K562 (cell line): ENCODE measurements at regions not wholly inside any gene's neighbourhood (a gene's known extent, or its start where the extent isn't known, plus 50 kb on each side); places are given as distances from the start of the nearest gene placed in this dataset.
A peak's percentile ranks its signal among the peaks of the same experiment; 100 is the strongest.

Experiments used
- ATAC-seq: fragments of 200-7000 bp; cut with Tn5 transposase; 3 replicates; pipeline ENCODE4 v1.9.1; 2020; ENCODE audit warnings: moderate library complexity
- BruUV-seq: library from RNA; stranded (reverse); fragments of 400-500 nt; replicated peaks from 2 replicates; lab custom pipeline; 2021; lab: Mats Ljungman, UMichigan
- CTCF ChIA-PET: fragments of 300-600 bp; formaldehyde crosslinking; extraction: SDS; loops from one replicate; lab custom pipeline; 2021; ENCODE audit warnings: low intra/inter-chr PET ratio; lab: Yijun Ruan, JAX
- POLR2A ChIA-PET: fragments of 300-600, 350-650 bp; sonication (Branson Sonifier 250); formaldehyde crosslinking; extraction: SDS; loops from one replicate; lab custom pipeline; 2021; ENCODE audit warnings: antibody characterized with exemption, inconsistent platforms; lab: Yijun Ruan, JAX
- DNase-seq, 4 experiments: peaks; one replicate each; pipeline versions ENCODE4 v3.0.0 to v3.0.0-alpha.2; 2011 to 2018; ENCODE audit warnings: low spot score in 3 of 4, mixed read lengths in 3 of 4; ENCODE audit errors: extremely low read depth in 1 of 4
- FAIRE-seq: peaks from 2 replicates; lab custom pipeline; 2011; peaks lifted over from hg19 to GRCh38; lab: Jason Lieb, UNC
- H2AFZ ChIP-seq: 2 replicates; pipeline ENCODE4 v1.6.0; 2011; ENCODE audit warnings: low read depth, low read length, control low read depth, inconsistent platforms
- H3K27ac ChIP-seq: fragments of 200-600 bp; 3 replicates; pipeline ENCODE4 v1.8.0; 2011; ENCODE audit warnings: low read depth, mild to moderate bottlenecking, control low read depth, inconsistent platforms, low read length, moderate library complexity, mixed read lengths; ENCODE audit errors: extremely low read depth
- H3K27me3 ChIP-seq, 2 experiments: fragments of 300-600 bp in 1 of 2; 2 replicates in 1 of 2; 3 replicates in 1 of 2; pipeline versions ENCODE4 v1.6.0 to v1.8.0; 2011; ENCODE audit warnings: inconsistent platforms in 2 of 2, low read length in 2 of 2, mild to moderate bottlenecking in 1 of 2, mixed read lengths in 1 of 2, moderate library complexity in 1 of 2; ENCODE audit not compliant: control insufficient read depth in 2 of 2, insufficient read depth in 2 of 2
- H3K36me3 ChIP-seq: fragments of 300-600 bp; 3 replicates; pipeline ENCODE4 v1.8.0; 2011; ENCODE audit warnings: mild to moderate bottlenecking, low read length, inconsistent platforms; ENCODE audit not compliant: control insufficient read depth, insufficient read depth
- H3K4me1 ChIP-seq, 2 experiments: fragments of 200-600 bp in 1 of 2; replicated peaks in 1 of 2; 2 replicates in 1 of 2; 3 replicates in 1 of 2; pipeline versions ENCODE4 v1.5.1 to v1.8.0; 2011; ENCODE audit warnings: inconsistent platforms in 2 of 2, low read length in 2 of 2, mild to moderate bottlenecking in 1 of 2, mixed read lengths in 1 of 2, moderate library complexity in 1 of 2; ENCODE audit not compliant: control insufficient read depth in 2 of 2, insufficient read depth in 2 of 2
- H3K4me2 ChIP-seq: 2 replicates; pipeline ENCODE4 v1.6.1; 2011; ENCODE audit warnings: low read length, control low read depth, inconsistent platforms, mixed read lengths; ENCODE audit not compliant: insufficient read depth
- H3K4me3 ChIP-seq: fragments of 200-600 bp; sonication (generic), shearing (Covaris generic); 2 replicates; pipeline ENCODE4 v1.5.1; 2016; ENCODE audit warnings: control low read depth, inconsistent platforms
- H3K79me2 ChIP-seq: fragments of 200-600 bp; 3 replicates; pipeline ENCODE4 v1.8.0; 2011; ENCODE audit warnings: low read length, inconsistent platforms; ENCODE audit not compliant: control insufficient read depth, insufficient read depth
- H3K9ac ChIP-seq, 2 experiments: 2 replicates each; pipeline versions ENCODE4 v1.6.0 to v1.6.1; 2011; ENCODE audit warnings: low read depth in 2 of 2, low read length in 2 of 2, control low read depth in 1 of 2, inconsistent platforms in 1 of 2, mild to moderate bottlenecking in 1 of 2, mixed read lengths in 1 of 2; ENCODE audit not compliant: insufficient read depth in 1 of 2
- H3K9me1 ChIP-seq: one replicate; pipeline ENCODE4 v1.6.0; 2011; ENCODE audit warnings: inconsistent platforms, mild to moderate bottlenecking, low read length, moderate library complexity; ENCODE audit not compliant: control insufficient read depth, insufficient read depth
- H3K9me3 ChIP-seq: replicated peaks from 2 replicates; pipeline ENCODE4 v1.5.1; 2011; ENCODE audit warnings: low read depth, low read length, inconsistent platforms; ENCODE audit not compliant: control insufficient read depth, insufficient read depth
- H4K20me1 ChIP-seq: replicated peaks from 2 replicates; pipeline ENCODE4 v1.6.1; 2011; ENCODE audit warnings: low read length, inconsistent platforms, mixed read lengths; ENCODE audit not compliant: control insufficient read depth, insufficient read depth
- NONO ChIP-seq, 2 experiments: fragments of 200-400 bp in 1 of 2; fragments of 450-650 bp in 1 of 2; formaldehyde crosslinking in 1 of 2; IDR thresholded peaks; 2 replicates each; pipeline ENCODE4 v1.6.1; 2017; ENCODE audit warnings: low read depth in 2 of 2, mild to moderate bottlenecking in 2 of 2, moderate library complexity in 2 of 2, low read length in 1 of 2
- RAD21 ChIP-seq, 2 experiments: fragments of 250-450 bp in 1 of 2; fragments of 450-650 bp in 1 of 2; sonication (Bioruptor Pico) in 1 of 2; formaldehyde crosslinking in 1 of 2; IDR thresholded peaks in 1 of 2; conservative IDR thresholded peaks in 1 of 2; 2 replicates each; pipeline versions ENCODE4 v1.4.0 to v1.8.0; 2020 to 2022; ENCODE audit warnings: mild to moderate bottlenecking in 2 of 2, moderate library complexity in 1 of 2
- WGBS: fragments of 100-300 bp; shearing (Covaris generic); methylation state at CpG from one replicate; pipeline ENCODE4 v1.1.6; 2016; ENCODE audit warnings: low coverage, mixed read lengths; ENCODE audit not compliant: insufficient coverage; ENCODE audit errors: missing lambda C conversion rate; 5-methylcytosine and 5-hydroxymethylcytosine counted together
- in situ Hi-C: fragments of 300-500 bp; cut with MboI; formaldehyde crosslinking; loops from 4 replicates; pipeline ENCODE4 v1.15.0; 2018; ENCODE audit warnings: inconsistent platforms, mixed read lengths
- intact Hi-C: fragments of 100-400 bp; cut with micrococcal nuclease; formaldehyde crosslinking; loops from 2 replicates; pipeline ENCODE4 v1.14.2; 2022
- TF ChIP-seq, protein P1 (sequence below): sonication (generic); formaldehyde crosslinking; IDR thresholded peaks from 2 replicates; pipeline ENCODE4 v1.8.1; 2023; ENCODE audit warnings: missing genetic modification reagents, mild to moderate bottlenecking, borderline replicate concordance

DNA sequence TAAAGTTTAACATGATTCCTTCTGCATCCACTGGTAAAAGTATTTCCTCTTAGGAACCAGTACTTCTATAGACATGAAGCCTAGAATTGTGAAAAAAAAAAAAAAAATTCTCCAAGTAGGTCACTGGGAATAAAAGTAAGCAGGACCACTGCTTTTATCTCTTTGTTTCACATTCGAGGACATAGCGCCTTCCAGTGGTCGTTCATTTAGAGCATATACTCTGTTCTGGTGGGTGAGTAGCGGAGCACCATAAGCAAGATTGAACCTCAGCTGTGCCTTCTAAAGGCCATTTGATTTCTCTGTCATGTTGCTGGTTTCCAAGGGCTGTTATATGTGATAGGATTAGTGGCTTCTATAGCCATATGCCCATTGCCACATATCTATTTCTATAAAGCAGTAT lies 393.1 kb downstream of the TMEM232 start:
- no peak overlapping the region for H3K4me2 ChIP-seq
- DNase-seq = peak in 1 of 4 experiments; percentile 1
- H3K9ac ChIP-seq = no peak overlapping the region
- in situ Hi-C loops (no loop called here), intact Hi-C loops (no loop called here)
- no peak for ATAC-seq
- no peaks in the 10 kb centered on the region for H3K9me1 ChIP-seq
- no peaks in the 10 kb centered on the region for H3K9me3 ChIP-seq
- H3K4me1 ChIP-seq = no peaks in the 10 kb centered on the region
- no peaks in the 10 kb centered on the region for H3K27me3 ChIP-seq
- no peak overlapping the region for H2AFZ ChIP-seq
- H3K4me3 ChIP-seq = no peak overlapping the region
- POLR2A ChIA-PET = interaction anchor here (0.7 kb wide), 1 partner anchor 17 kb away, joined by 3 read pairs; no protein-coding TSS in a partner anchor
- no peaks in the 10 kb centered on the region for H4K20me1 ChIP-seq
- FAIRE-seq = no peak
- no peak overlapping the region for H3K27ac ChIP-seq
- BruUV-seq = no TSS peak
- H3K79me2 ChIP-seq = no peaks in the 10 kb centered on the region
- 0% methylated on average over 4 of the region's 4 CpGs for WGBS
- CTCF ChIA-PET = interaction anchor here (0.7 kb wide), 1 partner anchor 1812 kb away, joined by 6 read pairs; no protein-coding TSS in a partner anchor
- no peaks in the 10 kb centered on the region for H3K36me3 ChIP-seq
- peak in 1 of 2 experiments; percentile 40; a peak in 1 of 4 replicates for TF ChIP-seq RAD21 (CRISPR knock-in tag; conservative IDR thresholded peaks at IDR 0.05 in 1 of 2, IDR thresholded peaks at IDR 0.05 in 1 of 2)
- TF ChIP-seq NONO (IDR thresholded peaks at IDR 0.05; ENCODE audit: low read depth in 2 of 2, low read length in 1 of 2) = no peak

DNA sequence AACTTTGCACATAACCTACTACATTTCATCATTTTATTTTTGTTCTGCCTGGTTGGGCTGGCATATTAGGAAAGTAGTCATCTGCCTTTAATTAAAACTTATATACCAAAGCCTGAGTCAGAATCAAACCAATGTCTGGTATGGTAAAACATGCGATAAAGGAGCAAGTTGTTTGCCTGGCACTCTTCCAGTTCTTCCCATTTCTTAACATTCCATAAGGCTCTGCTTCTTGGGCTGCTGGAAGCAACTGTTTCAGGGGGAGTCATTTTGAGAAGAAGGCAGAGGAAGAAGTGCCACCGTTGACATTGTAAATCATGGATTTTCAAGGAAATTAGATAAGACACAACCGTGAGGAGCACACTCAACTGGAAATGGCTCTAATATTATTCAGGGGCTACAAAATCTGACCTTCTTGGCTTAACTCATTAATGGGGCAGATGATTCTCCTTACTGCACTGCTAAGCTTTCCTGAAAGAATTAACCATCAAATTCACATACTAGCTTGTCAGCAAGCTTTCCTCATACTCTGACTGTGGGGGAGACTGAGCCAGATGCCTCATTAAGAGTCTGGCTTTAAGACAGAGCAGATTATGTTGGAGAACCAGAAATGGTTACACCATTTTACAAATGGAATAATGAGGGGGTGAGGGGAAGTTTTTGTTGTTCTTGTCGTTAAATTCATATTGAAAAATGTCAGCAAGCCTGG lies 391.0 kb downstream of the TMEM232 start:
- intact Hi-C loops (no loop called here), in situ Hi-C loops (no loop called here)
- Histone ChIP-seq H3K4me1 (no peaks in the 10 kb centered on the region), H3K79me2 (no peaks in the 10 kb centered on the region), H4K20me1 (no peaks in the 10 kb centered on the region), H3K9me1 (no peaks in the 10 kb centered on the region), H3K27ac (no peak overlapping the region), H3K4me2 (no peak overlapping the region), H2AFZ (no peak overlapping the region), H3K9me3 (no peaks in the 10 kb centered on the region), H3K36me3 (no peaks in the 10 kb centered on the region), H3K27me3 (no peaks in the 10 kb centered on the region), H3K4me3 (no peak overlapping the region), H3K9ac (no peak overlapping the region)
- ATAC-seq (no peak), FAIRE-seq (no peak), DNase-seq (no peak)
- TF ChIP-seq, protein P1, sequence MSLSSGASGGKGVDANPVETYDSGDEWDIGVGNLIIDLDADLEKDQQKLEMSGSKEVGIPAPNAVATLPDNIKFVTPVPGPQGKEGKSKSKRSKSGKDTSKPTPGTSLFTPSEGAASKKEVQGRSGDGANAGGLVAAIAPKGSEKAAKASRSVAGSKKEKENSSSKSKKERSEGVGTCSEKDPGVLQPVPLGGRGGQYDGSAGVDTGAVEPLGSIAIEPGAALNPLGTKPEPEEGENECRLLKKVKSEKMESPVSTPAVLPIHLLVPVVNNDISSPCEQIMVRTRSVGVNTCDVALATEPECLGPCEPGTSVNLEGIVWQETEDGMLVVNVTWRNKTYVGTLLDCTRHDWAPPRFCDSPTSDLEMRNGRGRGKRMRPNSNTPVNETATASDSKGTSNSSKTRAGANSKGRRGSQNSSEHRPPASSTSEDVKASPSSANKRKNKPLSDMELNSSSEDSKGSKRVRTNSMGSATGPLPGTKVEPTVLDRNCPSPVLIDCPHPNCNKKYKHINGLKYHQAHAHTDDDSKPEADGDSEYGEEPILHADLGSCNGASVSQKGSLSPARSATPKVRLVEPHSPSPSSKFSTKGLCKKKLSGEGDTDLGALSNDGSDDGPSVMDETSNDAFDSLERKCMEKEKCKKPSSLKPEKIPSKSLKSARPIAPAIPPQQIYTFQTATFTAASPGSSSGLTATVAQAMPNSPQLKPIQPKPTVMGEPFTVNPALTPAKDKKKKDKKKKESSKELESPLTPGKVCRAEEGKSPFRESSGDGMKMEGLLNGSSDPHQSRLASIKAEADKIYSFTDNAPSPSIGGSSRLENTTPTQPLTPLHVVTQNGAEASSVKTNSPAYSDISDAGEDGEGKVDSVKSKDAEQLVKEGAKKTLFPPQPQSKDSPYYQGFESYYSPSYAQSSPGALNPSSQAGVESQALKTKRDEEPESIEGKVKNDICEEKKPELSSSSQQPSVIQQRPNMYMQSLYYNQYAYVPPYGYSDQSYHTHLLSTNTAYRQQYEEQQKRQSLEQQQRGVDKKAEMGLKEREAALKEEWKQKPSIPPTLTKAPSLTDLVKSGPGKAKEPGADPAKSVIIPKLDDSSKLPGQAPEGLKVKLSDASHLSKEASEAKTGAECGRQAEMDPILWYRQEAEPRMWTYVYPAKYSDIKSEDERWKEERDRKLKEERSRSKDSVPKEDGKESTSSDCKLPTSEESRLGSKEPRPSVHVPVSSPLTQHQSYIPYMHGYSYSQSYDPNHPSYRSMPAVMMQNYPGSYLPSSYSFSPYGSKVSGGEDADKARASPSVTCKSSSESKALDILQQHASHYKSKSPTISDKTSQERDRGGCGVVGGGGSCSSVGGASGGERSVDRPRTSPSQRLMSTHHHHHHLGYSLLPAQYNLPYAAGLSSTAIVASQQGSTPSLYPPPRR = no peak
- WGBS = 2% methylated on average over 4 of the region's 4 CpGs
- CTCF ChIA-PET = no interaction called here
- no TSS peak for BruUV-seq
- POLR2A ChIA-PET = no interaction called here
